GM12891 (cell line): ENCODE measurements at regions not wholly inside any gene's neighbourhood (a gene's known extent, or its start where the extent isn't known, plus 50 kb on each side); places are given as distances from the start of the nearest gene placed in this dataset.

ENCODE experiments used
- POLR2AphosphoS5 ChIP-seq: IDR thresholded peaks from 2 replicates; pipeline ENCODE4 v1.6.1; 2011; ENCODE audit warnings: low read depth, low read length, control low read depth
- TAF1 ChIP-seq: IDR thresholded peaks from 2 replicates; pipeline ENCODE4 v1.6.1; 2011; ENCODE audit warnings: low read depth, low read length, control low read depth

DNA sequence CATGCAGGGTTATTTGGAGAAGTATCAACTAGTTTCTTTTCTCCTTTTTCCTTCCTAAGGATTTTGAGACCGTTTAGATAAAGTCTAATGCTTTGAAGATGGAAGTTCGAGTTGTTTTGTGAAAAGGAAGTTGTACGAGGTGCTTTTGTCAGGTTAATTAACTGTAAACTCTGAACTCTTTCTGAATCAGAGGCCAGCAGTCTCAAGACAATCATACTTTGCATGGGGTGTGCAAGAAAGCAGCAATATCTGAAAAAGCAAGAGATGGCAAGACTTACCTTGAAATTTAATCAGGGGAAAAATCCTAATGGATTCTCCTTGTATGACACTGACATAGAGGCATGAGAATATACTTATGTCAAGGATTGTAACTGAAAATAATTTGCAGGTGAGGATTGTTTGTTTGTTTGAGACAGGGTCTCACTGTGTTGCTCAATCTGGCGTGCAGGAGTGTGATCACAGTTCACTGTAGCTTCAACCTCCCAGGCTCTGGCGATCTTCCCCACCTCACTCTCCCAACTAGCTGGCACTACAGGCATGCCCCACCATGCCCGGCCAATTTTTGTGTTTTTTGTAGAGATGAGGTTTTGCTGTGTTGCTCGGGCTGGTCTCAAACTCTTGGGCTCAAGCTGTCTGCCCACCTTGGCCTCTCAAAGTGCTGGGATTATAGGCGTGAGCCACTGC, 170.2 kb upstream of the HMGA2 start:
- TF ChIP-seq POLR2AphosphoS5: no peak
- no peak for TF ChIP-seq TAF1
